GM13977 (cell line): ENCODE measurements at regions not wholly inside any gene's neighbourhood (a gene's known extent, or its start where the extent isn't known, plus 50 kb on each side); places are given as distances from the start of the nearest gene placed in this dataset.

Source experiments
- DNase-seq: peaks from one replicate; pipeline ENCODE4 v3.0.0; 2012; ENCODE audit warnings: low spot score
- CTCF ChIP-seq: IDR thresholded peaks from 2 replicates; pipeline ENCODE4 v1.5.1; 2012; ENCODE audit warnings: mild to moderate bottlenecking, control low read depth; ENCODE audit not compliant: insufficient read depth; ENCODE audit errors: extremely low read depth, missing control alignments
- in situ Hi-C: fragments of 300-500 bp; cut with MboI; formaldehyde crosslinking; loops from one replicate; pipeline ENCODE4 v1.12.0; 2022; ENCODE audit warnings: low sequenced_read_pairs, low pct_unique_long_range_greater_than_20kb, mixed read lengths, inconsistent platforms; ENCODE audit not compliant: unreplicated experiment

DNA sequence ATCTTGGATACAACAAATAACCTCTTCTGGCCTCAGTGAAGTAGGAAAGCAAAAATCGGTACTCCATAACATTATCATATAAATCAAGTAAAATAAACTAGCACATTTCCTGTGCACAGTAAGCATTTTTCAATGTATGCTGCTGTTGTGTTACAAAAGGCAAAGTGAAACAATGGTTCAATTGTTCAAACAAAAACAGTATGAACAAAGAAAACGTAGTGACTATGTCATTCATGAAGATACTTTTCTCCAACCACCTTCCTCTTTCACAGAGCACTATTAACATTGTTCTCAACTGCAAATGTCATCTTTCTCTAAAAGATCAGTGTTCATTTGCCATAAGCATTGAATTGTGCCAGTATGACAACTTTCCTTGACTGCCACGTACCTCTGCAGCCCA is 318.6 kb upstream of the PRDM1 start:
- in situ Hi-C loops: no loop called here
- TF ChIP-seq CTCF: no peak
- DNase-seq: no peak

DNA sequence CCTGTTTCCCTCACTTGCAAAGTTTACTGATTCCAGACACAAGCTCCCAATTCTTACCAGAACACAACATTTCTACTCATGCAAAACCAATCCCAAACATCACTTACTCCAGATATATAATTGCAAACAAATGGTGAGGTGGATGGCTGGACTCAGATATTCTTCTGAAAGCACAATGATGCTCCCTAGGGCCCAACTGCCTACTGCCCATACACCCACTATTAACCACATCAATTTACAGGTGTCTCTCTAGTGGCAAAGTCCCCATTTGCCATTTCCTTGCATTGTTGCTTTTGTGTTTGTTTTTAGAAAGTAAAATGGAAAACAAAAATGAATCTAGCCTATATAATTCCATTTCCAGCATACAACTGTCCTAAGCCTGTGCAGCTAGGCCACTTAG is 320.9 kb upstream of the PRDM1 start:
- no peak for DNase-seq
- TF ChIP-seq CTCF: no peak
- in situ Hi-C loops: no loop called here

- no peak for DNase-seq
- in situ Hi-C loops: no loop called here
- no peak for TF ChIP-seq CTCF
These were observed 321.8 kb upstream of the PRDM1 start for GRCh38 chr6:105764315-105764714.

DNA sequence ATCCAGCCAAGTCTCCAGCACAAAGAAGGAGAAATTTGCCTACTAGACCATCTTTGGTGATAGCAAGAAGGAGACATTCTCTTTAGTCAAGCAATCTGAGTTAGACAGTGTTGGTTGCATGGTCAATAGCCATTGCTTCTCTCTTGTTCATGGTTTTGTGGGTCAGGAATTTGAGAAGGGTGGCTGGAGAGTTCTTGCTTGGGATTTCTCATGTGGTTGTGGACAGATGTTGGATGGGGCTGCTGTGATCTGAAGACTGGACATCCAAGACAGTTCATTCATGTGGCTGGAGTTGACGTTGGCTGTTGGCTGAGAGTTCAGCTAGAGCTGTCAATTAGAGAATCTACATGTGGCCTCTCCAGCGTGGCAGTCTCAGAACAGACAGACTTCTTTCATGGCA is 322.3 kb upstream of the PRDM1 start:
- DNase-seq: no peak
- no peak for TF ChIP-seq CTCF
- in situ Hi-C loops: no loop called here

DNA sequence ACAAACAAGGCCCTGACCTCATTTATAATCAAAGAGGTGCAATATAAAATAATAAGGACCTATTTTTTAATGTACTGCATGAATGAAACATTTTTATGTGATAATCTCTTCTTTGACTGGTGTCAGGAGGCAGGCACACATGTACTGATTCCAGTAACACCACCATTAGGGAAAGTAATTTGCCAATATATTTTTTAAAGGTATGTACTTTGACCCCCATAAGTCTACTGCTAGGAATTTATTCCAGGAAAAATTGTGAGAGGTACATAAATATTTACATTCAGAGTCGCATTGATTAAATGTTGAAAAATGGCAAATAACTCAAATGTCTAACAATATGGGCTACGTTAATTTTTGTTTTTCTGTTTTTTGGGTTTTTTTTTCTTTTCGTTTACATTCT is 325.4 kb upstream of the PRDM1 start:
- in situ Hi-C loops: no loop called here
- DNase-seq: no peak
- TF ChIP-seq CTCF: no peak

DNA sequence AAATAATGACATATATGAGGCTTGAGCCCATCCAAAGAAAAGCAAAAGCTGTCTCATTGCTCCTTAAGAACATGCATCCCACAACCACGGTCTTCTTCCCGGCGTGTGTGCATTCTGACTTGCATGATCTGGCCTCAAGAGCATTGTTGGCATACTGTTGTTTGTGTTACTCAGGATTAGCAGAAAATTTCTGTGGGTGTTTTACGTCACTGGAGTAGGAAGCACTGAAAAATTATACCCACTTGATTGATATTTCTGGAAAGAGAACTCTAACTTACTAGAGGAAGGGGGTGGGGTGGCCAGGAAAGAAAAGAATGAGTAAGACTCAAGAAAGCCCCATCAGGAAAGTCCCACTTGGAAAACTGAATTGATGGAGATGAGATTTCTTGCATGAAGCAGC is 326.2 kb upstream of the PRDM1 start:
- no peak for DNase-seq
- TF ChIP-seq CTCF: no peak
- in situ Hi-C loops: no loop called here

DNA sequence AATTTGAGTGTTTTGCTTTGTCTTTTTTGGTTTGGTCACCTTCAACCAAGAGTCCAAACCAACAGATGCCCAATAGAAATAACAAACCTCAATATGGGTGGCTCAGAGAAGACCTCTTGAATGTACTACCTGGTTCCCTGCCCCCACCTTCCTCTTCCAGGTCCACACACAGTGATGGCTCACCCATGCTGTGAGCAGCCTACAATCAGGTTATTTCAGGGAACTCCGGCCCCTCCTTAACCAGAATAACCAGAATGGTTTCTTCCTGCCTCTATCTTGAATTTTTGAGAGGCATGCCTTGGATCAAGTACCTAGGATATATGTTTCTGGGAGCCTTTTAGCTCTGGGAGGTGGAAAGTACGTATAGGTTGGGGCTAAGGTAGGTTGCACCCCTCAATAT is 327.1 kb upstream of the PRDM1 start:
- DNase-seq: no peak
- TF ChIP-seq CTCF: no peak
- in situ Hi-C loops: no loop called here
